Iris pigment epithelial cell (primary cell): ENCODE measurements at regions not wholly inside any gene's neighbourhood (a gene's known extent, or its start where the extent isn't known, plus 50 kb on each side); places are given as distances from the start of the nearest gene placed in this dataset.

Experiments
- DNase-seq: peaks from one replicate; pipeline ENCODE4 v3.0.0-alpha.2; 2011; ENCODE audit warnings: low read depth

DNA sequence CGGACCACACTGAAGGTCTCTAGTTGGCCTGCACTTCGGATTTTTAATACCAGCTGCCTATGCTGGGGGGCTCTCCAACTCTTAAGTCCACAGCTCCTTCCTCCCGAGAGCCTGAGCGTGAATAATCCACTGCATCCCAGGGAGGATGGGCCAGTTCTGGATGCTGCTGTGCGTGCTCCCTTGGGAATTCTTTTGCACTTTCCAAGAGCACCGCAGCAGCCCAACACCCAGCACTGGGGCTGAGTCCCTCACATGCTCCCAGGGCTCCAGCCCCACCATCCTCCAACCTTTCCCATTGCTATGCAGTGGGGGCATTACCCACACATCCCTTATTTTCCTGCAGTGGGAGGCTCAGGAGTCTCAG, 136.4 kb upstream of the IQSEC1 start:
- no peak for DNase-seq

GRCh38 chr3:13208706-13209633, 135.7 kb upstream of the IQSEC1 start:
- no peak for DNase-seq

DNA sequence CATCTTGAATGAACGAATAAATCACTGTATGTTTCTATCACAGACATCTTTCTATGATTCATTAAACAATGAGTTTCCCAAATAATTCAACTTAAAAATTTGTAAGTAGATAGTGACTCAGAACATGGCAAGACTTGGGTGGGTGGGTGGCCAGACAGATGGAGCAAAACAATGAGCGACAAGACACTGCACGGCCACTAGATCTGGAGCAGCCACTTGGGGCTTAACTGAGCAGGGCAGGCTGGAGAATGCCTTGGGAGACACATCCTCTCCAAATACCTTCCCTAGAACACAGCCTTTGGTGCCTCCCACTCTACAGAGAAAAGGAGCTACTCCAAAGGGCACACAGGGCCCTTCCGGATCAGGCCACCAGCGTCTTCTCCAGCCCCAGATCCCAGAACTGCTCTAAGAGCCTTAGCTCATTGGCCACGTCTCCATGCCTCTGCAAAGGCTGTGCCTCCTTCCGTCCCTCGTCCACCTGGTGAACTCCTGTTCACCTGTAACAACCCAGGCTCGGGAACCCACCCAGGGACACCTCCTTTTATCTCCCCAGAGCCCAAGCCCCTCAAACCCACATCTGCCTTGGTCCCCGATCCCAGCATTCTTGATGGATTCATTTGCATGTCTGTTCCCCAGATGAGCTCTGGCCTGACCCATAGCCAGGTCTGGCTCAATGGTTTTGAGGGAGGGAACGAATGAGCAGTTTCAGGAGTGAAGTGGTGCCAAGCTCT, 134.9 kb upstream of the IQSEC1 start:
- no peak for DNase-seq

DNA sequence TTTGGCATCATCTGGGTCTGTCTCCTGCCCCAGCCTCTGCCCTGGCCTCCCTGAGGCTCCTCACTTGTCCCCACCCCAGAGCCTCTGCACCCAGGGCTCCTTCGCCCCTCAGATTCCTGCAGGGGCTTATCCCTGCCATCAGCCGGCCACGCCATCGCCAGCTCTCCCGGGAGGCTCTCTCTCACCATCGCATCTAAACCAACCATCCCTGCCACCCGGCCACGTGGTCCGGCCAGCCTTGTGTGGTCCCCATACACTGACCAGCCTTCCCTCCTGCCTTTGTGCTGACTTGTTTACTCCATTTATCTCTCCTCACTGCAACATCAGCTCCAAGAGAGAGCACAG, 134.3 kb upstream of the IQSEC1 start:
- no peak for DNase-seq

DNA sequence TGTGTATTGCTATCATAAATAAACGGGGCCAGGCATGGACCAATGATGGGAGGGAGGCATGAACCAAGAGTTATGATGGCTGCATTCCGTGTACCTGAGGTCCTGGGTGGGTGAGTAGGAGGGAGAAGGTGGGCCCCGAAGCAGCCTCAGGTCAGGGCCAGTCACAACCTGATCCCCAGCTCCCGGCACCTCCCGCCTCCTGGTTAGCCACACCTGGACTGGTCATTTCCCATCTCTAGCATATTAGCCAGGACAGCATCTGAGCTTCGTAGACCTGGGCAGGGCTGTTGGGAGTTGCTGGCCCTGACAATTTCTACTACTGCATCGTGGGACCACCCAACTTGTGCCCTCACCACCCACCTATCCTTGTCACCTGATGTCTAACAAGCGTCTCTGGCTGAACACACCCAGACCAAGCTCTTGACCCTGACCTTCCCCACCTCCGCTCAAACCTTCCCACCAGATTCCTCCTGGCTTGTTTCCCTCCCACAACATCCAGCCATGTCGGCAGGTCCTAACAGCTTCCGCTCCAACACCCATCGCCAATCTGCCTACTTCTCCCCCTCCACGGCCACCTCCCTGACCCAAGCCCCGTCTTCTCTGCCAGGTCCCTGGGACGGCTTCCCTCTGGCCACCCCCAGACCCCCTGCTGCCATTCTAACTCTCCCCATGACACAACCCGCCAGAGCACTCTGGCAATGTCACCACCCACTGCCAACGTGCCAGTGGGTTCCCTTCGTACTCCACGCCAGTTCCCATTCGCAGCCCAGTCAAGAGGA, 133.8 kb upstream of the IQSEC1 start:
- DNase-seq: no peak

- no peak for DNase-seq
Observed at GRCh38 chr3:13205567-13206143, 132.4 kb upstream of the IQSEC1 start.

DNA sequence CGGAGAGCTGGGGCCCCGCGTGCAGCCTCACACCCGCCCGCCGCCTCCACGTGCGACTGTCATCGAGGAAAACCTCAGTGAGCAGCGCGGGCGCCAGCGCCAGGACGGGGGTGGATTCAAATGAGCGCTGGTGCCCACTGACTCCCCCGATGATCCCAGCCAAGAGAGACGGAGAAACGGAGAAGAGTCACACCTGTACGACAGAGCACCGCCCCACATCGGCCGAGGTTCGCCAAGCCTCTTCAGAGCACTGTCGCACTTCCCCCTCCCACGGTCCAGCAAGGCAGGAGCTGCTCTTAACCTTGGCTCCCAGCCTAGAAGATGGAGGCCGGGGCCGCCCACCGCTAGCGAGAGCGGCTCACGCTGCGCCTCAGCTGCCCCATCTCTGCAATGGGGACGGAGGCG, 130.9 kb upstream of the IQSEC1 start:
- DNase-seq: no peak

- no peak for DNase-seq
Observed at GRCh38 chr3:13203398-13204176, 130.4 kb upstream of the IQSEC1 start.

DNA sequence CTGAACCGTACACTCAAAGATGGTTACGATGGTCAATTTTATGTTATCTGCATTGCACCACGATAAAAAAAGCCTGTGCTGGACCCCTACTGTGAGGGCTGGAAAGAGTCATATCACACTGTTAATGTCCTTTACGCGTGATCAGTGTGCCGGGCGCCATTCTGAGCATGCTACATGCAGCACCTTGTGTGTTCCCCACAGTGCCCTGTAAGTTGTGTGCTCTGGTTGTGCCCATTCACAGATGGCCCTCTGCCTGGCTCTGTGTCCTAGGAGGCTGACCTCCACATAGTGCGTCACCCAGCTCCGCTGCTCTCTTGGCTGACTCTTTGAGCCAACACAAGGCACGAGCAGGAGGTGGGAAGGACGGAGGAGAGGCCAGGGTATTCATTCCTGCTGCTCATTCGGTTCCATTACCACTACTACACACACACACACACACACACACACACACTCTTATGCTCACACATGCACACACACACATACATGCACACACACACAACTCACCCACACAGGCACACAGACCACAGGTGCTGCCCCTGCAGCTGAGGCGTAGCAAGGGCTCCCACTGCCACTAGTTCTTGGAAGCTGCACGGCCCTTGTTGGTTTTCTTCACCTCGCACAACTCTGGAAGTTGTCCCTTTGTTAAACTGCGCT, 129.6 kb upstream of the IQSEC1 start:
- DNase-seq: no peak

- DNase-seq: no peak
Observed at GRCh38 chr3:13201851-13202250, 128.6 kb upstream of the IQSEC1 start.

- DNase-seq: no peak
Observed at GRCh38 chr3:13200946-13201345, 127.7 kb upstream of the IQSEC1 start.

DNA sequence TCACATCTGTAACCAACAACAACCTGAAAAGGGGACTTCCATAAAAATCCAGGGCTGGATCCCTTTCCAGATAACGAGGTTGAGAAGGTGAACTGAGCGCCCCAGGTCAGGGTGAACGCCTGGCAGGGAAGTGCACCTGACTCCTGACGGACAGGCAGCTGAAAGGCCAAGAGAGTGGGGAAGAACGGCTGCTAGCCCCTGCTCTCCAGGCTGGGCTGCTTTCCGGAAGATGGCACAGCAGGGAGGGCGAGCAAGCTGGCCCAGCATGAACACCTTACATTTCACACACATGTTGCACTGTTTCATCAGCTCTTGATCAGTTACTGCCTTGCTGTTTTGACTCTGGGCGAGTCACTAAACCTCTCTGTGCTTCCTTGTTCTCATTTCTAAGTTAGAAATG, 127.2 kb upstream of the IQSEC1 start:
- DNase-seq: no peak

- DNase-seq: no peak
Observed at GRCh38 chr3:13199899-13200451, 126.7 kb upstream of the IQSEC1 start.

- DNase-seq: no peak
Observed at GRCh38 chr3:13199006-13199776, 126.0 kb upstream of the IQSEC1 start.

GRCh38 chr3:13198264-13198879, 125.1 kb upstream of the IQSEC1 start:
- DNase-seq: no peak

DNA sequence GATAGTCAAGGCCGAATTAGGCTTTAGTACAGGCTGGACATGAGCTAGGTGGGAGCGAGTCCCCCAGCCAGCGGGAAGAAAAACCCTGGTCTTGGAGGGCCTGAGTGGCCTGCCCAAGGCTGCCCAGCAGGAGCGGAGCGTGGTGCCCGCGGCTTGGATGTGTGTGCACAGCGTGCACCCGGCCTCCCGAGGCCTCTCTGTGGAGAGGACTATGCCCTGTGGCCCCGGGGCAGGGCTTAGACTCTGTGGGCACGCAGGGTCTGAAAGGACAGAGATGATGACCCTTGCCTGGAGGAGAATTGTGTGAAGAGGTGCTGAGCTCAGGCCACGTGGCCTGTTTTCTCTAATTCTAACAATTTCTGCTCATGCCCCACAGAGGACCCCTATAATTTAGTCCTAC, 124.6 kb upstream of the IQSEC1 start:
- no peak for DNase-seq

GRCh38 chr3:13197281-13197680, 124.1 kb upstream of the IQSEC1 start:
- DNase-seq: no peak

- DNase-seq: no peak
Observed at GRCh38 chr3:13195374-13195773, 122.1 kb upstream of the IQSEC1 start.
